Left ventricle myocardium inferior (tissue), 1 donor: ENCODE measurements at regions not wholly inside any gene's neighbourhood (a gene's known extent, or its start where the extent isn't known, plus 50 kb on each side); places are given as distances from the start of the nearest gene placed in this dataset.

ENCODE experiments used
- DNase-seq: peaks from one replicate; pipeline ENCODE4 v3.0.0-alpha.2; 2020
- H3K27ac ChIP-seq: fragments of 200-600 bp; replicated peaks from 2 replicates; pipeline ENCODE4 v1.8.0; 2021
- H3K27me3 ChIP-seq: fragments of 200-600 bp; 2 replicates; pipeline ENCODE4 v1.8.0; 2021; ENCODE audit warnings: low read depth
- H3K36me3 ChIP-seq: fragments of 200-600 bp; 2 replicates; pipeline ENCODE4 v1.8.0; 2021
- H3K4me1 ChIP-seq: fragments of 200-600 bp; 2 replicates; pipeline ENCODE4 v1.8.0; 2021
- H3K4me3 ChIP-seq: fragments of 200-600 bp; 2 replicates; pipeline ENCODE4 v1.8.0; 2021; ENCODE audit warnings: mild to moderate bottlenecking, moderate library complexity
- H3K9me3 ChIP-seq: fragments of 200-600 bp; replicated peaks from 2 replicates; pipeline ENCODE4 v1.8.0; 2021
- CTCF ChIP-seq: fragments of 200-600 bp; IDR thresholded peaks from 2 replicates; pipeline ENCODE4 v1.8.0; 2021; ENCODE audit warnings: antibody characterized with exemption, mild to moderate bottlenecking, borderline replicate concordance
- intact Hi-C: fragments of 100-400 bp; cut with micrococcal nuclease; formaldehyde crosslinking; loops from one replicate; pipeline ENCODE4 v1.11.0; 2022
- donor health status: DM: no; HTN: yes; CAD: no; lungs with severe emphysema.

- Histone ChIP-seq H3K27ac (no peak overlapping the region), H3K4me1 (peaks cover 8% of the 10 kb centered on the region), H3K4me3 (no peak overlapping the region), H3K36me3 (no peaks in the 10 kb centered on the region), H3K27me3 (no peaks in the 10 kb centered on the region), H3K9me3 (no peaks in the 10 kb centered on the region)
- DNase-seq = no peak
- no peak for TF ChIP-seq CTCF
- intact Hi-C loops = no loop called here
Measured at GRCh38 chr1:229938551-229938950, 128.5 kb upstream of the GALNT2 start.

- intact Hi-C loops = no loop called here
- Histone ChIP-seq H3K27ac (no peak overlapping the region), H3K9me3 (no peaks in the 10 kb centered on the region), H3K27me3 (no peaks in the 10 kb centered on the region), H3K4me1 (peaks cover 8% of the 10 kb centered on the region), H3K36me3 (no peaks in the 10 kb centered on the region), H3K4me3 (no peak overlapping the region)
- no peak for TF ChIP-seq CTCF
- DNase-seq = no peak
Measured at GRCh38 chr1:229940684-229941083, 126.4 kb upstream of the GALNT2 start.

GRCh38 chr1:229941160-229941559 lies 125.9 kb upstream of the GALNT2 start:
- no peak overlapping the region for H3K4me3 ChIP-seq
- no peak for TF ChIP-seq CTCF
- H3K27ac ChIP-seq = no peak overlapping the region
- intact Hi-C loops = no loop called here
- DNase-seq = no peak
- no peaks in the 10 kb centered on the region for H3K9me3 ChIP-seq
- H3K27me3 ChIP-seq = no peaks in the 10 kb centered on the region
- H3K36me3 ChIP-seq = no peaks in the 10 kb centered on the region
- H3K4me1 ChIP-seq = peaks cover 8% of the 10 kb centered on the region

- no peaks in the 10 kb centered on the region for H3K9me3 ChIP-seq
- H3K27me3 ChIP-seq = no peaks in the 10 kb centered on the region
- peaks cover 8% of the 10 kb centered on the region for H3K4me1 ChIP-seq
- intact Hi-C loops = no loop called here
- H3K36me3 ChIP-seq = no peaks in the 10 kb centered on the region
- no peak overlapping the region for H3K27ac ChIP-seq
- DNase-seq = no peak
- TF ChIP-seq CTCF = no peak
- no peak overlapping the region for H3K4me3 ChIP-seq
Measured at GRCh38 chr1:229941831-229942230, 125.2 kb upstream of the GALNT2 start.

GRCh38 chr1:229942501-229942900 lies 124.5 kb upstream of the GALNT2 start:
- Histone ChIP-seq H3K27ac (no peak overlapping the region), H3K27me3 (no peaks in the 10 kb centered on the region), H3K9me3 (no peaks in the 10 kb centered on the region), H3K4me1 (peaks cover 8% of the 10 kb centered on the region), H3K36me3 (no peaks in the 10 kb centered on the region), H3K4me3 (no peak overlapping the region)
- intact Hi-C loops = no loop called here
- no peak for TF ChIP-seq CTCF
- DNase-seq = no peak
